Nephron (organoid): ENCODE measurements at regions not wholly inside any gene's neighbourhood (a gene's known extent, or its start where the extent isn't known, plus 50 kb on each side); places are given as distances from the start of the nearest gene placed in this dataset.
"Not testable (repeated sequence)": the region's sequence is repeated elsewhere in the genome, so short reads cannot be mapped to it uniquely, and the experiment has no call there.

ENCODE experiments used
- H3K27ac Mint-ChIP-seq, 3 experiments: 2 replicates each; pipeline ENCODE4 v1.8.0; 2020; ENCODE audit warnings: mixed read lengths in 3 of 3, mild to moderate bottlenecking in 2 of 3, moderate library complexity in 1 of 3
- H3K27me3 Mint-ChIP-seq: 2 replicates; pipeline ENCODE4 v1.8.0; 2021; ENCODE audit warnings: low read depth, mild to moderate bottlenecking, moderate library complexity, mixed read lengths
- H3K36me3 Mint-ChIP-seq: 2 replicates; pipeline ENCODE4 v1.8.0; 2020; ENCODE audit warnings: low read depth, mixed read lengths
- H3K4me1 Mint-ChIP-seq: 2 replicates; pipeline ENCODE4 v1.8.0; 2020; ENCODE audit warnings: mixed read lengths
- H3K4me3 Mint-ChIP-seq, 3 experiments: 2 replicates each; pipeline ENCODE4 v1.8.0; 2020; ENCODE audit warnings: mild to moderate bottlenecking in 3 of 3, mixed read lengths in 3 of 3, moderate library complexity in 2 of 3
- H3K9me3 Mint-ChIP-seq: 2 replicates; pipeline ENCODE4 v1.8.0; 2020; ENCODE audit warnings: mixed read lengths

DNA sequence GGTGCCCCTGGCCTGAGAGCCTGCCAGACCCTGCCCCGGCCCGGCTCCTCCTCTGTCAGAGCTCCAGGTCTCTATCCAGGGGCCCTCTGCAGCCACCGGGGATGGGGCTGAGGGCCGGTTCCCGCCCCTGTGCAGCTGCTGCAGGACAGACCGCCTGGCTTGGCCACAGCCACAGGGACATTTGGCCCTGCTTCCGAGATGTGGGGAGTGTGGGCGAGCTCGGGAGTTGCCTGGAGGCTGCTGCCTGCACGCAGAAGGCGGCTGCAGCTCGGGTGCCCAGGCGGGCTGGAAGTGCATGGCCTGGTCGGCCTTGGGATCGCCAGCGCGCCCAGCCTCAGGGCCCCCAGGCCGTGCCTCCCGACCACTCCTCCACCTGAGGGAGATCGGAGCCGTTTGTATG, 284.8 kb downstream of the CWH43 start:
- H3K27ac Mint-ChIP-seq, H3K4me1 Mint-ChIP-seq, H3K9me3 Mint-ChIP-seq, H3K4me3 Mint-ChIP-seq, H3K36me3 Mint-ChIP-seq, H3K27me3 Mint-ChIP-seq: not testable (repeated sequence)

- H3K27me3 Mint-ChIP-seq, H3K4me1 Mint-ChIP-seq, H3K27ac Mint-ChIP-seq, H3K4me3 Mint-ChIP-seq: not testable (repeated sequence)
- peaks cover 28% of the 10 kb centered on the region for H3K9me3 Mint-ChIP-seq
- H3K36me3 Mint-ChIP-seq, result peaks cover 16% of the 10 kb centered on the region
Measured at GRCh38 chr4:49285905-49286304, 299.8 kb downstream of the CWH43 start.

GRCh38 chr4:49286926-49287745, 301.1 kb downstream of the CWH43 start:
- not testable (repeated sequence) for H3K27me3 Mint-ChIP-seq, H3K27ac Mint-ChIP-seq, H3K4me1 Mint-ChIP-seq, H3K4me3 Mint-ChIP-seq
- Mint-ChIP-seq H3K36me3 (peaks cover 16% of the 10 kb centered on the region), H3K9me3 (peaks cover 28% of the 10 kb centered on the region)

DNA sequence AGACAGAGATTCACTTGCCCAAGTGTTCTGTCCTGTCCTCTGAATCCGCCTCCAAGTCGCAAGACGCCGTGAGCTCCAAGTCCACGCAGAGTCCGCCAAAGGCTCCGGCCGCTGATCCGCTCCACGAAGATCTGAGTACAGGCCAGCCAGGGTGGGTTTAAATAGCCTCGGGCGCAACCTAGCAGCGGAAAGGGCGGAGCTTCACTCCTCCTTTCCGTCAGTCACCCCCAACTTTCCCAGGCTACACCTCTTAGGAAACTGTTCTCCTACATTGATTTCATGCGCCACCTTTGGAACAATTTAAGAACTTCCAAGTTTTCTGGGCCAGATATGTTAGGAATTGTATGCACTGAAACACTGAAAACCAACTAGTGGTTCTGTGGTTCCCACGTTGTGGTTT, 301.8 kb downstream of the CWH43 start:
- H3K4me3 Mint-ChIP-seq, H3K4me1 Mint-ChIP-seq, H3K27me3 Mint-ChIP-seq, H3K27ac Mint-ChIP-seq: not testable (repeated sequence)
- Mint-ChIP-seq H3K36me3 (peaks cover 16% of the 10 kb centered on the region), H3K9me3 (peaks cover 28% of the 10 kb centered on the region)

DNA sequence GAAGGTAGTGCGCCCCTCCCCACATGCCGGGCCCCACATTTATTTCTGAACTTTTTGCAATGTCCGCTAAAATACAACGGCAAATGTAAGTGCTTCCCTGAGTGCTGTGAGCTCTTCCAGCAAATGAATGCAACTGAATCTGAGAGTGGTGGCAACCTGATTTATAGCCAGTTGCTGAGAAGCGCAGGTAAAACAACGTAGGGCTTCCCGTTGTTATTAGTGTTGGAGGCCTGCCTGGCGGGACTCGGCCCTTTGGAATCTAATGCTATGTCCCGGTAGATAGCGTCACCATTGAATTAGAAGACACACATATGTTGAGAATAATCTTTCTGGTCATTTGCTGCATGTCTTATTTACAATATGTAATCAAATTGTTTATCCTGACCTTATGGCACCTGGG, 302.7 kb downstream of the CWH43 start:
- not testable (repeated sequence) for H3K27ac Mint-ChIP-seq, H3K27me3 Mint-ChIP-seq, H3K4me3 Mint-ChIP-seq, H3K4me1 Mint-ChIP-seq
- H3K9me3 Mint-ChIP-seq, result peaks cover 28% of the 10 kb centered on the region
- peaks cover 16% of the 10 kb centered on the region for H3K36me3 Mint-ChIP-seq

DNA sequence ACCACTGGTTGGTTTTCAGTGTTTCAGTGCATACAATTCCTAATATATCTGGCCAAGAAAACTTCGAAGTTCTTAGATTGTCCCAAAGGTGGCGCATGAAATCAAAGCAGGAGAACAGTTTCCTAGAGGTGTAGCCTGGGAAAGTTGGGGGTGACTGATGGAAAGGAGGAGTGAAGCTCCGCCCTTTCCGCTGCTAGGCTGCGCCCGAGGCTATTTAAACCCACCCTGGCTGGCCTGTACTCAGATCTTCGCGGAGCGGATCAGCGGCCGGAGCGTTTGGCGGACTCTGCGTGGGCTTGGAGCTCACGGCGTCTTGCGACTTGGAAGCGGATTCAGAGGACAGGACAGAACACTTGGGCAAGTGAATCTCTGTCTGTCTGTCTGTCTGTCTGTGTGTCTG, 328.7 kb downstream of the CWH43 start:
- peaks cover 32% of the 10 kb centered on the region for H3K9me3 Mint-ChIP-seq
- not testable (repeated sequence) for H3K4me1 Mint-ChIP-seq, H3K27me3 Mint-ChIP-seq, H3K4me3 Mint-ChIP-seq, H3K27ac Mint-ChIP-seq, H3K36me3 Mint-ChIP-seq

GRCh38 chr4:49320725-49321410, 334.8 kb downstream of the CWH43 start:
- not testable (repeated sequence) for H3K4me1 Mint-ChIP-seq, H3K27ac Mint-ChIP-seq, H3K27me3 Mint-ChIP-seq, H3K4me3 Mint-ChIP-seq
- peaks cover 12% of the 10 kb centered on the region for H3K36me3 Mint-ChIP-seq
- peaks cover 26% of the 10 kb centered on the region for H3K9me3 Mint-ChIP-seq

DNA sequence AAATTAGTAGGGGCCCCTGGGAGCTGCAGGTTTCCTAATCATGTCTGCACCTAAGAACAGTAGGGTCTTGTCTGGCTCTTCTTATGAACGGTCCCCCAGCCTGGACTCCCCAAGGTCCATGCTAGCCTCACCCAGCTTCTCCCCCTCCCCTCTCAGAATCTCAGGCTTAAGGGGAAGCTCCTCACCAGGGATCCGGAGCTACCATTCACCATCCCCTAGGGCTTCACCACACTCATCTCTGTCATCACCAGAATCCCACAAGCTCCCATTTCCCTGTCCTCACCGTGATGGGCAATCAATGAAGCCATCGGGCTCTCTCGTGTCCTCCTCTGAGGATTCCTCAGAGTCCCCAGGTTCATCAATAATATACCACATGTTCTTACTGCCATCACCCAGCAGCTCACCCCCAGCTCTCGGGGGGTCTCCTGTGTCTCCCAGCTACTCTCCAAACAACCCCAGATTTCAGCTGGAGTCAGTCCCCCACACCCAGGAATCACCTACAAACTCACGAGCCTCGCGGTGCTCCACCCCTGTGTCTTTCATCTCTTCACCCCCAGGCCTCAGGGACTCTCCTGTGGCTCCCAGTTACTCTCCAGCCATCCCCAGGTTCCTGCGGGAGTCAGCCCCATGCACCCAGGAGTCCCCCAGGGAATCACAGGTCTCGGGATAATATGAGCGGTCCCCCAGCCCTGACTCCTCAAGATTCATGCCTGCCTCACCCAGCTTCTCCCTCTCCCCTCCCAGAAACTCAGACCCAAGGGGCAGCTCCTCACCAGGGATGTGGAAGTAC, 335.6 kb downstream of the CWH43 start:
- H3K9me3 Mint-ChIP-seq, result peaks cover 23% of the 10 kb centered on the region
- H3K27ac Mint-ChIP-seq, H3K27me3 Mint-ChIP-seq, H3K4me1 Mint-ChIP-seq, H3K4me3 Mint-ChIP-seq: not testable (repeated sequence)
- H3K36me3 Mint-ChIP-seq, result peaks cover 12% of the 10 kb centered on the region

DNA sequence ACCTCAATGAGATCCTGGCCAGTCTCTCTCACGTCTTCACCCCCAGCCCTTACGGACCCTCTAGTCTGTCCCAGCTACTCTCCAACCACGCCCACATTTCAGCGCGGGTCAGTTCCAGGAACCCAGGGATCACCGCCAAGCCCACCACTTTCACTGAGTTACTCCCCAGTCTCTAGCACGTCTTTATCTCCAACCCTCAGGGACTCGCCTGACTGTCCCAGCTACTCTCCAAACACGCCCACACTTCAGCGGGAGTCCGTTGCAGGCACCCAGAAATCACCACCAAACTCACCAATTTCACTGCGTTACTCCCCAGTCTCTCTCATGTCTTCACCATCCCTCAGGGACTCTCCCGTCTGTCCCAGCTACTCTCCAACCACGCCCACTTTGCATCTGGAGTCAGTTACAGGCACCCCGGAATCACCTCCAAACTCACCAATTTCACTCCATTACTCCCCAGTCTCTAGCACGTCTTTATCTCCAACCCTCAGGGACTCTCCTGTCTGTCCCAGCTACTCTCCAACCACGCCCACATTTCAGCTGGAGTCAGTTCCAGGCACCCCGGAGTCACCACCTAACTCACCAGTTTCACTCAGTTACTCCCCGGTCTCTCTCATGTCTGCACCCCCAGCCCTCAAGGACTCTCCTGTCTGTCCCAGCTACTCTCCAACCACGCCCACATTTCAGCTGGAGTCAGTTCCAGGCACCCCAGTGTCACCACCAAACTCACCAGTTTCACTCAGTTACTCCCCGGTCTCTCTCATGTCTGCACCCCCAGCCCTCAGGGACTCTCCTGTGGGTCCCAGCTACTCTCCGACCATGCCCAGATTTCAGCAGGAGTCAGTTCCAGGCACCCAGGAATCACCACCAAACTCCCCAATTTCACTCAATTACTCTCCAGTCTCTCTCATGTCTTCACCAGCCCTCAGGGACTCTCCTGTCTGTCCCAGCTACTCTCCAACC, 336.8 kb downstream of the CWH43 start:
- peaks cover 23% of the 10 kb centered on the region for H3K9me3 Mint-ChIP-seq
- not testable (repeated sequence) for H3K4me3 Mint-ChIP-seq, H3K27me3 Mint-ChIP-seq, H3K27ac Mint-ChIP-seq, H3K4me1 Mint-ChIP-seq
- peaks cover 12% of the 10 kb centered on the region for H3K36me3 Mint-ChIP-seq

DNA sequence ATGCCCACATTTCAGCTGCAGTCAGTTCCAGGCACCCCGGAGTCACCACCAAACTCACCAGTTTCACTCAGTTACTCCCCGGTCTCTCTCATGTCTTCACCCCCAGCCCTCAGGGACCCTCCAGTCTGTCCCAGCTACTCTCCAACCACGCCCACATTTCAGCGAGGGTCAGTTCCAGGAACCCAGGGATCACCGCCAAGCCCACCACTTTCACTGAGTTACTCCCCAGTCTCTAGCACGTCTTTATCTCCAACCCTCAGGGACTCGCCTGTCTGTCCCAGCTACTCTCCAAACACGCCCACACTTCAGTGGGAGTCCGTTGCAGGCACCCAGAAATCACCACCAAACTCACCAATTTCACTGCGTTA, 337.5 kb downstream of the CWH43 start:
- peaks cover 12% of the 10 kb centered on the region for H3K36me3 Mint-ChIP-seq
- H3K9me3 Mint-ChIP-seq, result peaks cover 23% of the 10 kb centered on the region
- H3K4me3 Mint-ChIP-seq, H3K27ac Mint-ChIP-seq, H3K27me3 Mint-ChIP-seq, H3K4me1 Mint-ChIP-seq: not testable (repeated sequence)
